NCI-H1048 (cell line): ENCODE measurements at regions not wholly inside any gene's neighbourhood (a gene's known extent, or its start where the extent isn't known, plus 50 kb on each side); places are given as distances from the start of the nearest gene placed in this dataset.
"Not testable (repeated sequence)": the region's sequence is repeated elsewhere in the genome, so short reads cannot be mapped to it uniquely, and the experiment has no call there.

Experiments
- DNase-seq: peaks from one replicate; lab custom pipeline; 2025; lab: John Stamatoyannopoulos, UW

- not testable (repeated sequence) for DNase-seq
Measured at GRCh38 chr5:128735656-128736055, 197.6 kb upstream of the FBN2 start.

GRCh38 chr5:128736553-128736952 is 198.5 kb upstream of the FBN2 start:
- no peak for DNase-seq

DNA sequence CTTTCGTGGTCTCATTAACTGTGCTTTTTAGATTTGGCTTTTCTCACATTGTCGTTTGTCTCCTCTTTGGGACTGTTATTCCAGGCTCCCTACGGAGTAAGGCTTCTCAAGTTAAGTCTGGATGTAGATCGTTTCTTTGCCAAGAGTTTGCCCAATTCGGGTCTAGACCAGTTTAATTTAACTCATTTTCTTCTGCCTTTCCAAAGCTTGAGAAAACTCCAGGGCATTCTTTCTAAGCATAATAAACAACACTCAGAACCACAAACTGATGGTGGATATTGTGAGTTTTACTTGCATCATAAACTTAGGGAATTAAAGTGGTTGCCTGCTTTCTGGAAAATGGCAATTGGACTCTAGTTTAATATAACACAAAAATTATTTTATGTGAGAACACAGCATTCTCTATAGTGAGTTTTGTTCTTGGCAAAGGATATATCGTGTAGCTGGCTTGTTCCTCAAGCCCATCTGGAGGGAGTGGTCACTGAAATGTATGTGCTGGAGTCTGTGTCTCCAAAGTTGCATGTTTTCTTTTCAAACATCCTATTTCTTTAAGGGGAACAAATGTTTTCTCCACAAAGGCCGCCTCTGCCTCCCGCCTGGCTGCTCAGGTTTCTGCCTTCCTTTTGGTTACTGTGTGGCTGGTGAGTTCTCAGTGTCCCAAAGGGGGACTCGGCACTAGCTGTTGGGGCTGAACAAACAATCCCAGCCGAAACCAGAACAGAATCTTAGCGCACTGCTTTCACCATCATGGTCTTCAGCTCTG is 211.3 kb upstream of the FBN2 start:
- no peak for DNase-seq

DNA sequence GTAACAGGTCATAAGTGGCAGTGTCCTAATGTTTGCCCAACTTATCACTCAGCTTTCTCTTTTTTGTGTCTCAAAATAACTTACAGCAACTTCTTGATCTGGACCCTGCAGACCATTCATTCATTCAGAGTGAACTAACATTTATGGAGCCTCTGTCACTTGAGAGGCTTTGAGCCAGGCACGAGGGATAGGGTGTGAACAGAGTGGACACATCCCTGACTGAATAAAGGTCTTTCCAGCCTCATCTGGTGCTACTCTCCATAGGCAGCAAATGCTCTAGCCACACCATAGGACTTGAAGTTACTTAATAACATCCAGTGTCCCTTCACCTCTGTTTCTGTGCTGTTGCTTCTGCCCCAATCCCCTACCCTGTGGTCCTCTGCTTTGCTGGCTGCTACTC is 212.1 kb upstream of the FBN2 start:
- DNase-seq, result no peak

DNA sequence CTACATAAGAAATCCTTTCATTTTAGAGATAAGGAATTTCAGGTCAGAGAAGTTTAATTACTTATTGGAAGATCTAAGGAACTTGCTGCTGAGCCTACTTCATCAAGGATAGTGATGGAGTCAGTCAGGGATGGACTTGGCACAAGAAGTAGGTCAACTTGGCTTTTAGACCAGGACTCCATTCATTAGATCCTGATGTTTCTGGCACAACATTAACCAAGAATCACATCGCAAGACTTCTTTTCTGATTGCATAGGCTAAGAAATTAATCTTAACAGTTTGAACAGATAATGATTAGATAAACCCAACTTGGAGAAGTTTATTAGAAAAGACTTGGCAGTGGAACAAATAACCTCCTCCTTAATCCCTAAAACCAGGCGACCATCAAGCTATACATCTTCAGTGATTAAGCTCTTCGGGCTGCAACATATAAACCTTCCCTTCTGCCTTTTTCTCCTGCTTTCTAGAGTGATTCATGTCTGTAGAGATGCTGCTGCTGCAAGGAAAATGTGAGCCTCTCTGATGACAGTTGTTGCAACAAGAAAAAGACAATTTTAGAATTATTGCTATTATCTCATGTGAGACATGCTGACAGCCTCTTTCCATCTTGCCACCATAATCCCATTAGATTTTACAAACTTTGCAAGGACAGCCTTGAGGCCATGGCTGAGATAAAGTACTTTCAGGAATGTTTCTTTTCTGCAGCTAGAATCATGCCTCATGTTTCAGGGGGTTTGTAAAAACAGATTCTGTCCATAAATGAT is 207.9 kb upstream of the SLC27A6 start:
- DNase-seq, result no peak

- DNase-seq, result no peak
Measured at GRCh38 chr5:128762661-128763306, 202.5 kb upstream of the SLC27A6 start.

DNA sequence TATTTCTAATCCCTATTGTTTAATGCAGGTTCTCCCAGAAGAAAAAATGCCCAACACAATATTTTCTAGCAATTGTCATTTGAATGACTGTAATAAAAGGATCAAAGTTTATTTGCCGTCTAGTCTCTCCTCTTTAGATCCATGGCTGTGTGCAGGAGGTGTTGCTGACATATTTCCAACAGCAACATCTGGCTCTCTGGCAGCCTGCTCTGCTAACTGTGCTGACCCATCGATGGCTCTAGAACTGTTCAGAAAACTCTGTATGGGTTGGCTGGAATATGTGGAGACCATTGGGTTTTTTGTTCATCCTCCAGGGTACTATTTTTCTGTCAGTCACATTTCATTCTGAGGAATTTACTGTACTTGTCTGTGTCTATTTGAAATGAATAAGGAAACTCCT is 202.0 kb upstream of the SLC27A6 start:
- no peak for DNase-seq

- DNase-seq, result no peak
Measured at GRCh38 chr5:128764601-128765310, 200.5 kb upstream of the SLC27A6 start.

- no peak for DNase-seq
Measured at GRCh38 chr5:128765448-128766061, 199.7 kb upstream of the SLC27A6 start.

GRCh38 chr5:128766406-128766805 is 198.9 kb upstream of the SLC27A6 start:
- DNase-seq, result no peak

DNA sequence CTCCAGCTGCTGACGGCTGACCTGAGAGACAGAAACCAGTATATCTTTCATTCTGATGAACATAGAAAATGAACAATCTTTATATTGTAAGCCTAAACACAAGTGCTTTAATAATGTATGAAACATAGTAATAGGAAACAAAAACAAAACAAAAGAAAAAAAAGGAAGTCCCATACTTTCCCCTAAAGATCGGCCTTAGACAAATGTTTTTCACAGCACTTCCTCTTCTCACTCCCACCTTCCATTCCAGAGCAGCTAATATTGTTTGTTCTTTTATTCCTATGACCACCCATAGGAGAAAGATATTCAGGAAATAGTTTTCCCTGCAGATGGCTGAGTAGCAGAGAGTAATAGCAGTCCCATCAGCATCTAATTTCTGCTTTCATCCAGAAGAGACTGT is 194.4 kb upstream of the SLC27A6 start:
- DNase-seq, result no peak

DNA sequence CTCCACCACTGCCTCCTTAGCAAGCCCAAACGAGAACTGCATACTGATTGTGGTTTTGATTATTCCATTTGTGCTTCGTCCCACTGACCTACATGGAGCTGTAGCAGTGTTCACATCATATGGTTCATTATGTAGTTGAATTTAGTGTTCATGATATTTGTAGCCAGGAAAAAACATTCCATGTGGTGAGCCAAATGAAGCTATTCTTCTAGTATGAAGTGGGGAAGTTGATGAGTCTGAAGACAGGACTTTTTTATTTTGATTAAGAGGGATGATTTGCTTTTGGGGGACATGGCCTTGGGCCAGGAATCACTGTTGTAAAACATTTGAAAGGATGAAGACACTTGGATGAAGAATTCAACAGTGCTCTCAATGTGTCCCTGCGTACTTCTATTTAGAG is 192.9 kb upstream of the SLC27A6 start:
- no peak for DNase-seq

- DNase-seq, result no peak
Measured at GRCh38 chr5:128773378-128773777, 191.9 kb upstream of the SLC27A6 start.

GRCh38 chr5:128774605-128775004 is 190.7 kb upstream of the SLC27A6 start:
- no peak for DNase-seq

GRCh38 chr5:128775558-128775957 is 189.7 kb upstream of the SLC27A6 start:
- no peak for DNase-seq

GRCh38 chr5:128777052-128777451 is 188.2 kb upstream of the SLC27A6 start:
- DNase-seq, result no peak

- DNase-seq, result no peak
Measured at GRCh38 chr5:128778474-128778873, 186.8 kb upstream of the SLC27A6 start.

DNA sequence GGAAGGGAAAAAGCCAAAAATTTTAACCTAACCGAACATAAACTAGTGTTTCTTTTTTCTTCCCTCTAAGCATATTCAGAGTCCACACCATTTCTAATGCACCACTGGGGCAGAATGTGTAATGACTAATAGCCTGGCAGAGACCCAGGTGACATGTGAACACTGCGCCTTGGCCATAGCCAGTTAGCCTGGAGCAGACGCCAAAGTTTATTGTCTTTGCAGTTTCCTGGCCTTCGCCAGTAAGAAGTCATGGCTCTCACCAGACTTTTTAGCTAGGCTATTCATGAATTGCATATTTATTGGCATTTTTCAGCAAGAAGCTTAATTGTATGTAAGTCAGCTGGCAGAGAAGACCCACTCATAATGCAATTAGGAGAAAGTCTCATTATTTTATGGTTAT is 182.8 kb upstream of the SLC27A6 start:
- no peak for DNase-seq

DNA sequence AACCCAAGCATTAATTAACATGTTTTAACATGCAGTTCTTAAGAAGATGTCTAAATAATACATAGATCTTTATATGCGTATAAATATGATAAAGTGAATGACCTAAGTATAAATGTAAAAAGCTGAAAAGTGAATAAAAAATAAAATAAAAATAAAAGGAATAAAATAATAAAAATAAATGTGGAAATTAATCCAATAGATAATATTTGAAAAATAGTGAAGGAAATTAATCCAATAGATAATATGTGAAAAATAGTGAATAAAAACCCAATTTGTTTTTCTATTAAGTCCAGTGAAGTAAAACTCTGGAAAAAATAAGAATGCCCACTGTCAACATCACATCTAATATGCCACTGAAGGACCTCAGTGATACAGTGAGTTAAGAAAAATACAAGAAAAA is 180.6 kb upstream of the SLC27A6 start:
- no peak for DNase-seq

GRCh38 chr5:128791312-128791711 is 174.0 kb upstream of the SLC27A6 start:
- DNase-seq, result no peak

DNA sequence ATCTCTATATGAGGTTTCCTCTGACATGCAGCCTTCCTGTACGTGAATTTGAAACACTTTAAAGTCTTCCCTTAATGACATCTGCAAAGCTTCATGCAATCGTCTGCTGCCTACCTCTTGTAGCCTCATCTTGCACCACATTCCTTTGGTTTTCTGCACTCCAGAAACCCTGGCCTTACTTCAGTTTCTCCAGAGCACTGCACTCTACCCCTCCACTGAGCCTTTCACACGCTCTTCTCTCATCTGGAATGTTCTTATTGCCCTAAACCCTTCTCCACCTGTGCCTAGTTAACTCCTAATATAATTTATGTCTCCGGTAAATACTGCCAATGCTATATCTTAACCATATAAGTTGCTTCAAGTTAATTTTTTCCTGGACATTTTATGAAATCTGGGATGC is 168.8 kb upstream of the SLC27A6 start:
- no peak for DNase-seq

GRCh38 chr5:128798871-128799270 is 166.4 kb upstream of the SLC27A6 start:
- DNase-seq, result no peak
